Mesothelial cell of epicardium (in vitro differentiated cells): ENCODE measurements at regions not wholly inside any gene's neighbourhood (a gene's known extent, or its start where the extent isn't known, plus 50 kb on each side); places are given as distances from the start of the nearest gene placed in this dataset.

Source experiments
- DNase-seq, 2 experiments: peaks; one replicate each; pipeline ENCODE4 v3.0.0; 2021; ENCODE audit warnings: low spot score in 2 of 2; ENCODE audit not compliant: unreplicated experiment in 2 of 2
- H3K27ac Mint-ChIP-seq: 2 replicates; pipeline ENCODE4 v1.8.0; 2021; ENCODE audit warnings: mixed read lengths
- H3K27me3 Mint-ChIP-seq: 2 replicates; pipeline ENCODE4 v1.8.0; 2021; ENCODE audit warnings: low read depth, mixed read lengths
- H3K36me3 Mint-ChIP-seq: 2 replicates; pipeline ENCODE4 v1.8.0; 2021; ENCODE audit warnings: mixed read lengths
- H3K4me1 Mint-ChIP-seq: 2 replicates; pipeline ENCODE4 v1.8.0; 2021; ENCODE audit warnings: mixed read lengths
- H3K4me3 Mint-ChIP-seq: 2 replicates; pipeline ENCODE4 v1.8.0; 2021; ENCODE audit warnings: mild to moderate bottlenecking, moderate library complexity, mixed read lengths
- H3K9me3 Mint-ChIP-seq: 2 replicates; pipeline ENCODE4 v1.8.0; 2021; ENCODE audit warnings: mixed read lengths
- TF ChIP-seq, protein P1 (sequence below): fragments of 200-600 bp; sonication (generic); IDR thresholded peaks from one replicate; pipeline ENCODE4 v1.5.0; 2021; ENCODE audit warnings: antibody characterized with exemption; ENCODE audit not compliant: unreplicated experiment

DNA sequence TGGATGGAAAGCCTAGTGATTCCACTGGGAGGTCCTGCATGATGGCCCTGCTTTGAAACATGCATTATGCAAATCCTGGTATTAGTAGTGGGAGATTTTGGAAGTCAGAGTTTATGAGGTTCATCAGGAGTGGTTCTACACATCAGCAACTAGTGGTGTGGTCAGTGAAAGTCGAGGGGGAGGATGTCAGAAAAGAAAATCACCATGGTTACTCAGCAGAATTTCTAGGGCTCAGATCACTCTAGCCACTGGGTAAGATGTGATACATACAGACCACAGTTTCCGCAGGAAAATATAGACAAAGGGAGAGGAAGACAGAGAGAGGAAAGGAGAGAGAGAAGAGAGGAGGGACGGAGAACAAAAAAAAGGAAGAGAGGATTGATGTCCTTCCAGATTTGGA is 2100.7 kb upstream of the PIK3C3 start:
- H3K36me3 Mint-ChIP-seq = no peaks in the 10 kb centered on the region
- no peak overlapping the region for H3K27ac Mint-ChIP-seq
- no peaks in the 10 kb centered on the region for H3K4me1 Mint-ChIP-seq
- H3K9me3 Mint-ChIP-seq = peaks cover 4% of the 10 kb centered on the region
- no peak for DNase-seq
- H3K4me3 Mint-ChIP-seq = no peak overlapping the region
- TF ChIP-seq, protein P1, sequence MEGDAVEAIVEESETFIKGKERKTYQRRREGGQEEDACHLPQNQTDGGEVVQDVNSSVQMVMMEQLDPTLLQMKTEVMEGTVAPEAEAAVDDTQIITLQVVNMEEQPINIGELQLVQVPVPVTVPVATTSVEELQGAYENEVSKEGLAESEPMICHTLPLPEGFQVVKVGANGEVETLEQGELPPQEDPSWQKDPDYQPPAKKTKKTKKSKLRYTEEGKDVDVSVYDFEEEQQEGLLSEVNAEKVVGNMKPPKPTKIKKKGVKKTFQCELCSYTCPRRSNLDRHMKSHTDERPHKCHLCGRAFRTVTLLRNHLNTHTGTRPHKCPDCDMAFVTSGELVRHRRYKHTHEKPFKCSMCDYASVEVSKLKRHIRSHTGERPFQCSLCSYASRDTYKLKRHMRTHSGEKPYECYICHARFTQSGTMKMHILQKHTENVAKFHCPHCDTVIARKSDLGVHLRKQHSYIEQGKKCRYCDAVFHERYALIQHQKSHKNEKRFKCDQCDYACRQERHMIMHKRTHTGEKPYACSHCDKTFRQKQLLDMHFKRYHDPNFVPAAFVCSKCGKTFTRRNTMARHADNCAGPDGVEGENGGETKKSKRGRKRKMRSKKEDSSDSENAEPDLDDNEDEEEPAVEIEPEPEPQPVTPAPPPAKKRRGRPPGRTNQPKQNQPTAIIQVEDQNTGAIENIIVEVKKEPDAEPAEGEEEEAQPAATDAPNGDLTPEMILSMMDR = no peak
- H3K27me3 Mint-ChIP-seq = no peaks in the 10 kb centered on the region

DNA sequence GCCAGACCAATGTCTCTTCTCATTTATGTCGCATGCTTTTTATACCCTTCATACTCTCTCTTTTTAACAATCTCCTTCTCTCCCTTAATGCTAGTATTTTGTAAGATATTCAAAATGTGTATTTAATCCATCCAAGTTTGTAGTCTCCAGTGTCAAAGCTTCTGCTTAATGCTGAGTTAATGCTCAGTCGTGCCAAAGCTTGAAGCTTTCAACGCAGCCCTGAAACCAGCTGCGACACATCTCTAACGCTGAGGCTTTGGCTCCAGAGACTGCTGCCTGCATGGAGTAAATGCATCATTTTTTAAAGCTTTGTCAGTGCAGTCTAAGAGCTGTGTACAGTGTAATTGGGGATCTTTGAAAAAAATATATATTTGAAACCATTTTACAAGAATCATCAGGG is 2108.8 kb upstream of the PIK3C3 start:
- Mint-ChIP-seq H3K27ac (no peak overlapping the region), H3K4me1 (peaks cover 32% of the 10 kb centered on the region), H3K36me3 (no peaks in the 10 kb centered on the region), H3K4me3 (no peak overlapping the region), H3K27me3 (peaks cover 19% of the 10 kb centered on the region), H3K9me3 (no peaks in the 10 kb centered on the region)
- TF ChIP-seq, protein P1 = no peak
- no peak for DNase-seq

DNA sequence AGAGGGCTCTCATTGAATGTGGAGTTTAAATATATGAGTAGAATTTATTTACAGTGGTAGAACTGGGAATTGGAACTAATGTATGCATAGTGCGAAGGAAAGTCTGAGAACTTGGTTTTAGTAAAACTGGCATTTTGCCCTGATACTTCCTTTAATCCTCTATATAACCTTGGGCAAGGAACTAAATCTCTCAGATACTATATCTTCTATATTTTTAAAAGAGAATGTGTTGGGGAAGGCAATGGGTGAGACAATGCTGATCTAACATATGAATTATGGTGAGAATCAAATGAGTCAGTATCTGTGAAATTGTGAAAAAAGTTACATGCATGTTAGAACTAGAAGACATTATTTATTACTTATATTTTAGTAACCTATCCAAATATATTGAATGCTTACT is 2109.4 kb upstream of the PIK3C3 start:
- Mint-ChIP-seq H3K27me3 (peaks cover 19% of the 10 kb centered on the region), H3K4me1 (peaks cover 38% of the 10 kb centered on the region), H3K36me3 (no peaks in the 10 kb centered on the region), H3K9me3 (no peaks in the 10 kb centered on the region), H3K27ac (no peak overlapping the region), H3K4me3 (no peak overlapping the region)
- no peak for DNase-seq
- TF ChIP-seq, protein P1 = no peak

DNA sequence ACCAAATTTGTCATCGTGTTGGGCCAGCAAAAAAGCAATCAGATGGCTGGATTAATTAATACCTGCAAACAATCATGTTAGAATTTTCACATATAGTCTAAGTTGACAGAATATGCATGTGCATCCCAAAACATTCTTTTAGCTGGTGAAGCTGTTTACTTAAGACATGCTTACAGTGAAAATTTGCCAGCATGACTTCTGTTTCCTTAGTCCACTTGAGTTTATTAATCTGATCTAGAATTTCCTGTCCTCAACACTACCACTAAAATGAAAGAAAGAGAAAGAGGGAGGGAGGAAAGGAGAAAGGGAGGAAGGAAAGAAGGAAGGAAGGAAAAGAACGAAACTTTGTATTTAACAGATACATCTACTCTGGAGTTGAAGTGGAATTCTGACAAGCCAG is 2109.9 kb upstream of the PIK3C3 start:
- no peaks in the 10 kb centered on the region for H3K9me3 Mint-ChIP-seq
- no peak overlapping the region for H3K27ac Mint-ChIP-seq
- H3K4me3 Mint-ChIP-seq = no peak overlapping the region
- peaks cover 19% of the 10 kb centered on the region for H3K27me3 Mint-ChIP-seq
- no peak for DNase-seq
- H3K36me3 Mint-ChIP-seq = no peaks in the 10 kb centered on the region
- TF ChIP-seq, protein P1 = no peak
- peaks cover 40% of the 10 kb centered on the region for H3K4me1 Mint-ChIP-seq

DNA sequence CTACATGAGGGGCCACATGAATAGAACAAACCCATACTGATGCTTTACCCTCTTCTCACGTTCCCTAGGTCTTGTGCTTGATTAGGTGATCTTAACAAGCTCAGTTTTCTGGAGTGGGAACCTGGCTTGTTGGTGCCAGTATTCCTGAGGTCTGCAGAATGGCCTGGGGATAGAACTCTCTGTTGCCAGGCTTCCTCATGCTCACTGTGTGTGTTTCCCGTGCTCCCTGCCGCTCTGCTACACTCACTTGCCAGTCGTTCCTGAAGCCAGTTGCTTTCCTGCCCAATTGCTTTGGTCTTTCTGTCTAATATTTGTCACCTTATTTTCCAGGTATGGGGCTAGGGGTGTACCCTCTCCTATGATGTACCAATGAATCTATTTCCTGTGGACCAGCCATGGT is 2111.5 kb upstream of the PIK3C3 start:
- H3K9me3 Mint-ChIP-seq = no peaks in the 10 kb centered on the region
- no peak overlapping the region for H3K27ac Mint-ChIP-seq
- H3K4me3 Mint-ChIP-seq = no peak overlapping the region
- peaks cover 22% of the 10 kb centered on the region for H3K27me3 Mint-ChIP-seq
- TF ChIP-seq, protein P1 = no peak
- H3K4me1 Mint-ChIP-seq = peaks cover 44% of the 10 kb centered on the region
- DNase-seq = no peak
- no peaks in the 10 kb centered on the region for H3K36me3 Mint-ChIP-seq

DNA sequence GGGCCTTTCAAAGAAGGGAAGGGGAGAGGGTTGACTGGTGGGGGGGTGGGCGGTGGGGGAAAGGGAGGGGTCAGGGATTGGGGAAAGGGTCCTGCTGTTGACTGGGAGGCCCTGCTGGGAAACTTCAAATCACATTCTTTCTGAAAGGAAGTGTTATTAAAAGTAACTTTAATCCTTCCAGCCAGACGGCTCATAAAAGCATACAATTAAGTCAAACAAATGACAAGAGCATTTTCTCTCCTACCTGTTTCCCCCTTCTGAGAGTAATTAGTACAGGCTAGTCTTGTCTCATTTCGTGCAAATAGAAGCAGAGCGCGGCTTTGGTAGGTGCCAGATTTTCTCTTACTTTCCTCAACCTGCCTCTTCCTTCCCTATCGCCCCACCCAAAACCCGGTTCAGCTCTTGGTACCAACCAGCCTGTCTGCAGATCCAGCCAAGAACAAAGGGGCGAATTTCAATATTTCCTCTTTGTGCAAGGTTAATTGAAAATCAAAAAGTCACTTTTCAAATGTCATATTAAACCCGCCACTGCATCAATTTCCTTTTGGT is 2112.6 kb upstream of the PIK3C3 start:
- TF ChIP-seq, protein P1 = no peak
- peak overlapping the region; percentile 8 for H3K27ac Mint-ChIP-seq
- H3K27me3 Mint-ChIP-seq = peaks cover 22% of the 10 kb centered on the region
- no peak for DNase-seq
- no peaks in the 10 kb centered on the region for H3K36me3 Mint-ChIP-seq
- peak overlapping the region; percentile 32 for H3K4me3 Mint-ChIP-seq
- no peaks in the 10 kb centered on the region for H3K9me3 Mint-ChIP-seq
- H3K4me1 Mint-ChIP-seq = peaks cover 44% of the 10 kb centered on the region
